Heart left ventricle (tissue), 16 donors: ENCODE measurements at regions not wholly inside any gene's neighbourhood (a gene's known extent, or its start where the extent isn't known, plus 50 kb on each side); places are given as distances from the start of the nearest gene placed in this dataset.
"Not testable (repeated sequence)": the region's sequence is repeated elsewhere in the genome, so short reads cannot be mapped to it uniquely, and the experiment has no call there.

Experiments
- ATAC-seq, 4 donors: fragments of 200-7000 bp; cut with Tn5 transposase; one replicate each; pipeline ENCODE4 v1.9.1; 2020 to 2022; ENCODE audit warnings: moderate library complexity in 4 of 4, mild to moderate bottlenecking in 3 of 4, moderate number of reproducible peaks in 1 of 4
- DNase-seq, 5 donors: peaks; one replicate each; pipeline ENCODE4 v3.0.0-alpha.2; 2020
- H3K27ac ChIP-seq, 12 donors: fragments of 200-600 bp; sonication (generic) in 4 of 12; one replicate each; pipeline versions ENCODE4 v1.5.0 to v1.8.0; 2016 to 2022; ENCODE audit warnings: mild to moderate bottlenecking in 2 of 12
- H3K27me3 ChIP-seq, 9 donors: fragments of 200-600 bp; sonication (generic) in 2 of 9; one replicate each; pipeline versions ENCODE4 v1.5.1 to v1.8.0; 2016 to 2022; ENCODE audit warnings: mild to moderate bottlenecking in 3 of 9
- H3K36me3 ChIP-seq, 9 donors: fragments of 200-600 bp; sonication (generic) in 2 of 9; one replicate each; pipeline versions ENCODE4 v1.5.0 to v1.8.0; 2018 to 2022; ENCODE audit warnings: mild to moderate bottlenecking in 2 of 9
- H3K4me1 ChIP-seq, 12 donors: fragments of 200-600 bp; sonication (generic) in 4 of 12; one replicate each; pipeline versions ENCODE4 v1.5.0 to v1.8.0; 2016 to 2022; ENCODE audit warnings: mild to moderate bottlenecking in 3 of 12
- H3K4me3 ChIP-seq, 12 donors: fragments of 200-600 bp; sonication (generic) in 4 of 12; one replicate each; pipeline versions ENCODE4 v1.5.0 to v1.8.0; 2017 to 2022; ENCODE audit warnings: mild to moderate bottlenecking in 9 of 12, moderate library complexity in 4 of 12
- H3K9me3 ChIP-seq, 12 donors: fragments of 200-600 bp; sonication (generic) in 4 of 12; one replicate each; pipeline versions ENCODE4 v1.5.0 to v1.8.0; 2016 to 2022; ENCODE audit warnings: mild to moderate bottlenecking in 1 of 12
- CTCF ChIP-seq, 12 donors: fragments of 200-600 bp; sonication (generic) in 4 of 12; IDR thresholded peaks; one replicate each; pipeline versions ENCODE4 v1.5.0 to v1.8.0; 2018 to 2022; ENCODE audit warnings: antibody characterized with exemption in 12 of 12, mild to moderate bottlenecking in 5 of 12
- POLR2A ChIP-seq, 2 donors: fragments of 450-650 bp; IDR thresholded peaks; one replicate each; pipeline ENCODE4 v1.6.1; 2017; ENCODE audit warnings: antibody characterized with exemption in 2 of 2, mild to moderate bottlenecking in 2 of 2, moderate library complexity in 2 of 2
- WGBS, 4 donors: extraction: QIAGEN DNeasy Blood & Tissue Kit in 2 of 4; methylation state at CpG; one replicate each; pipeline versions ENCODE4 v1.1.5 to v1.1.7; 2013 to 2018; 5-methylcytosine and 5-hydroxymethylcytosine counted together
- intact Hi-C, 10 donors: fragments of 100-400 bp; cut with DNase I; formaldehyde crosslinking; loops; one replicate each; pipeline versions ENCODE4 v1.11.1 to v1.14.2; 2022
- donor health status: ischemic (EF 13 %, LVEDD 7.1; RV severe dilation, severe dysfunction).
- donor health status: healthy with polysubstance abuse.
- donor health status: DM: no; HTN: yes; CAD: no.
- donor health status: DM: no; HTN: no; CAD: no.
- donor health status: ischemic (EF 25% LVEDD 6.9; RV normal size, moderate dysfunction).
- donor health status: ischemic (EF 25% LVEDD 5.7; RV mildly dilated, moderate dysfunction).
- donor health status: healthy.
- donor health status: DM: yes; HTN: yes; CAD: no.
- donor health status: ischemic (EF 35%, LVEDD 5.7; RV mildly dilated, moderate dysfunction).
- donor health status: nonischemic (EF 11% LVEDD 7.7; RV severe dilation, severe dysfunction).
- donor health status: DM: yes; HTN: yes; CAD: no.
- donor health status: PGD.
- donor health status: ischemic (EF 29% LVEDD 5.4; RV normal size, mild dysfunction).
- donor health status: nonischemic (EF 23%, LVEDD 6.1; RV moderate dilation, normal function).

- no peak for ATAC-seq
- TF ChIP-seq POLR2A (IDR thresholded peaks at IDR 0.05) = no peak
- no peak for TF ChIP-seq CTCF (IDR thresholded peaks at IDR 0.05)
- intact Hi-C loops = no loop called here
These were observed 219.4 kb upstream of the MYLIP start for GRCh38 chr6:15909290-15910070.

GRCh38 chr6:15908871-15909270 lies 220.0 kb upstream of the MYLIP start:
- Histone ChIP-seq H3K27me3 (no peaks in the 10 kb centered on the region), H3K9me3 (no peaks in the 10 kb centered on the region), H3K36me3 (no peaks in the 10 kb centered on the region), H3K27ac (no peak overlapping the region), H3K4me3 (no peak overlapping the region), H3K4me1 (peaks cover 0 to 17% (median 0%) of the 10 kb centered on the region in 12 donors)
- TF ChIP-seq CTCF (IDR thresholded peaks at IDR 0.05) (no peak), POLR2A (IDR thresholded peaks at IDR 0.05) (no peak)
- ATAC-seq (no peak), DNase-seq (no peak)
- intact Hi-C loops = no loop called here
- WGBS, 4 donors = 85 to 93% (median 90%) methylated on average over 5 of the region's 5 CpGs

More at GRCh38 chr6:15909290-15910070, 219.4 kb upstream of the MYLIP start:
- H3K4me3 ChIP-seq = no peak overlapping the region
- H3K27ac ChIP-seq = no peak overlapping the region
- no peak for DNase-seq
- H3K4me1 ChIP-seq = peaks cover 0 to 17% (median 0%) of the 10 kb centered on the region in 12 donors
- H3K9me3 ChIP-seq = no peaks in the 10 kb centered on the region
- 86 to 94% (median 89%) methylated on average over 10 of the region's 10 CpGs for WGBS, 4 donors
- H3K36me3 ChIP-seq = no peaks in the 10 kb centered on the region
- H3K27me3 ChIP-seq = no peaks in the 10 kb centered on the region

- H3K4me1 ChIP-seq = peaks cover 0 to 17% (median 0%) of the 10 kb centered on the region in 12 donors
- 89 to 91% (median 90%) methylated on average over 11 of the region's 11 CpGs for WGBS, 4 donors
- TF ChIP-seq POLR2A (IDR thresholded peaks at IDR 0.05) (no peak), CTCF (IDR thresholded peaks at IDR 0.05) (no peak)
- intact Hi-C loops = no loop called here
- no peak overlapping the region for H3K27ac ChIP-seq
- DNase-seq (no peak), ATAC-seq (no peak)
- H3K4me3 ChIP-seq = no peak overlapping the region
- H3K9me3 ChIP-seq = no peaks in the 10 kb centered on the region
- H3K36me3 ChIP-seq = no peaks in the 10 kb centered on the region
- no peaks in the 10 kb centered on the region for H3K27me3 ChIP-seq
These were observed 220.9 kb upstream of the MYLIP start for GRCh38 chr6:15907914-15908518.

GRCh38 chr6:15907220-15907913 lies 221.5 kb upstream of the MYLIP start:
- H3K27me3 ChIP-seq, H3K9me3 ChIP-seq, intact Hi-C loops, H3K36me3 ChIP-seq, DNase-seq, H3K27ac ChIP-seq, ATAC-seq, H3K4me3 ChIP-seq: not testable (repeated sequence)
- peaks cover 0 to 14% (median 0%) of the 10 kb centered on the region in 12 donors for H3K4me1 ChIP-seq
- 79 to 89% (median 85%) methylated on average over 7 of the region's 7 CpGs for WGBS, 4 donors
